ENCODE measurements at regions not wholly inside any gene's neighbourhood (a gene's known extent, or its start where the extent isn't known, plus 50 kb on each side); places are given as distances from the start of the nearest gene placed in this dataset.

GRCh38 chr5:133730346-133730745, 118.0 kb upstream of the FSTL4 start:
- TF ChIP-seq CTCF (IDR thresholded peaks at IDR 0.05) (no peak), POLR2A (IDR thresholded peaks at IDR 0.05) (no peak)

All from adrenal gland (tissue), 5 donors.